ENCODE measurements at regions not wholly inside any gene's neighbourhood (a gene's known extent, or its start where the extent isn't known, plus 50 kb on each side); places are given as distances from the start of the nearest gene placed in this dataset.

- H3K4me1 ChIP-seq (replicated peaks; ENCODE audit: insufficient read depth), result peaks cover 11% of the 10 kb centered on the region; the same call in 1 of the 2 replicates
- no peaks in the 10 kb centered on the region for H3K79me2 ChIP-seq (ENCODE audit: low read depth)
- ChIA-PET POLR2A (ENCODE audit: unreplicated experiment) (no interaction called here), CTCF (no interaction called here)
- TF ChIP-seq CTCF (conservative IDR thresholded peaks at IDR 0.05), result no peak
- TF ChIP-seq EZH2 (IDR thresholded peaks at IDR 0.05; ENCODE audit: low read depth), result no peak
- no peaks in the 10 kb centered on the region for H3K27me3 ChIP-seq (ENCODE audit: insufficient read depth, low read depth)
- no peaks in the 10 kb centered on the region for H3K36me3 ChIP-seq (ENCODE audit: low read depth)
- no TSS peak for BruUV-seq (replicated peaks)
- no peak overlapping the region for H3K4me2 ChIP-seq
- no peak overlapping the region for H3K27ac ChIP-seq
- H2AFZ ChIP-seq, result no peak overlapping the region
- no peaks in the 10 kb centered on the region for H3K9me3 ChIP-seq (ENCODE audit: insufficient read depth, low read depth)
- intact Hi-C loops (cut with micrococcal nuclease; ENCODE audit: unreplicated experiment), result no loop called here
- no peaks in the 10 kb centered on the region for H4K20me1 ChIP-seq (ENCODE audit: insufficient read depth)
- DNase-seq, result no peak
- H3K9me2 ChIP-seq (ENCODE audit: insufficient read depth), result no peaks in the 10 kb centered on the region
- no peak overlapping the region for H3K4me3 ChIP-seq
- no peaks in the 10 kb centered on the region for H3F3A ChIP-seq (ENCODE audit: insufficient read depth, low read depth)
These were observed 64.3 kb upstream of the CDKN3 start for GRCh38 chr14:54332490-54332889.

GRCh38 chr14:54333511-54333910 lies 63.3 kb upstream of the CDKN3 start:
- Histone ChIP-seq H3F3A (ENCODE audit: insufficient read depth, low read depth) (no peaks in the 10 kb centered on the region), H3K9me3 (ENCODE audit: insufficient read depth, low read depth) (no peaks in the 10 kb centered on the region), H3K27ac (no peak overlapping the region), H4K20me1 (ENCODE audit: insufficient read depth) (no peaks in the 10 kb centered on the region), H3K79me2 (ENCODE audit: low read depth) (no peaks in the 10 kb centered on the region), H3K9me2 (ENCODE audit: insufficient read depth) (no peaks in the 10 kb centered on the region), H2AFZ (no peak overlapping the region), H3K4me3 (no peak overlapping the region), H3K4me2 (no peak overlapping the region), H3K4me1 (replicated peaks; ENCODE audit: insufficient read depth) (peaks cover 11% of the 10 kb centered on the region; the same call in 1 of the 2 replicates), H3K27me3 (ENCODE audit: insufficient read depth, low read depth) (no peaks in the 10 kb centered on the region), H3K36me3 (ENCODE audit: low read depth) (no peaks in the 10 kb centered on the region)
- no peak for DNase-seq
- POLR2A ChIA-PET (ENCODE audit: unreplicated experiment), result interaction anchor here (0.6 kb wide), 1 partner anchor 41 kb away, joined by 14 read pairs; no protein-coding TSS in a partner anchor
- intact Hi-C loops (cut with micrococcal nuclease; ENCODE audit: unreplicated experiment), result no loop called here
- CTCF ChIA-PET, result no interaction called here
- TF ChIP-seq CTCF (conservative IDR thresholded peaks at IDR 0.05), result no peak
- TF ChIP-seq EZH2 (IDR thresholded peaks at IDR 0.05; ENCODE audit: low read depth), result no peak
- BruUV-seq (replicated peaks), result no TSS peak

- Histone ChIP-seq H3F3A (ENCODE audit: insufficient read depth, low read depth) (no peaks in the 10 kb centered on the region), H2AFZ (no peak overlapping the region), H3K9me2 (ENCODE audit: insufficient read depth) (no peaks in the 10 kb centered on the region), H3K36me3 (ENCODE audit: low read depth) (no peaks in the 10 kb centered on the region), H3K4me1 (replicated peaks; ENCODE audit: insufficient read depth) (peaks cover 11% of the 10 kb centered on the region; the same call in 1 of the 2 replicates), H3K27me3 (ENCODE audit: insufficient read depth, low read depth) (no peaks in the 10 kb centered on the region), H4K20me1 (ENCODE audit: insufficient read depth) (no peaks in the 10 kb centered on the region), H3K27ac (no peak overlapping the region), H3K79me2 (ENCODE audit: low read depth) (no peaks in the 10 kb centered on the region), H3K4me2 (no peak overlapping the region), H3K4me3 (no peak overlapping the region), H3K9me3 (ENCODE audit: insufficient read depth, low read depth) (no peaks in the 10 kb centered on the region)
- ChIA-PET CTCF (no interaction called here), POLR2A (ENCODE audit: unreplicated experiment) (no interaction called here)
- no TSS peak for BruUV-seq (replicated peaks)
- intact Hi-C loops (cut with micrococcal nuclease; ENCODE audit: unreplicated experiment), result loop anchor here (5.0 kb wide), 1 partner anchor 493 kb away; no protein-coding TSS in a partner anchor
- no peak for TF ChIP-seq CTCF (conservative IDR thresholded peaks at IDR 0.05)
- no peak for TF ChIP-seq EZH2 (IDR thresholded peaks at IDR 0.05; ENCODE audit: low read depth)
- DNase-seq, result no peak
These were observed 61.1 kb upstream of the CDKN3 start for GRCh38 chr14:54335569-54336155.
